ENCODE measurements at regions not wholly inside any gene's neighbourhood (a gene's known extent, or its start where the extent isn't known, plus 50 kb on each side); places are given as distances from the start of the nearest gene placed in this dataset.

DNA sequence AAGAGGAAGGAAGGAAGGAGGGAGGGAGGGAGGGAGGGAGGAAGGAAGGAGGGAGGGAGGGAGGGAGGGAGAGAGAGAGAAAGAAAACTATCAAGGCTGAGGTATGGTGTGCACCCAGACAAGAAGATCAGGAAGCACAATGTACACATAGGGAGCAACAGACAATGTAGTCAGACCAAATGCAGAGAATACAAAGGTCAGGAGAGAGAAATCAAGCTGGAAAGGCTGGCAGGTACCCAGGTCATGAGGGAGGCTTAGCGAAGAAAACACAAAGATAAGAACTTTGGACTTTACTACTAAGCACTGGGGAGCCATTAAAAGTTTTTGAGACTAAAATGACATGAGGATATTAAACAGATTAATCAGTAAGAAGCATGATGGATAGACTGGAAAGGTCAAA is 176.0 kb upstream of the TMCO5A start:
- no peak for DNase-seq (ENCODE audit: extremely low spot score)
- no peaks in the 10 kb centered on the region for H3K4me1 ChIP-seq
- no peak overlapping the region for H3K4me3 ChIP-seq
- no peaks in the 10 kb centered on the region for H3K27me3 ChIP-seq
- H3K9me3 ChIP-seq: no peaks in the 10 kb centered on the region
- TF ChIP-seq POLR2A (IDR thresholded peaks at IDR 0.05; ENCODE audit: low read depth) (no peak), POLR2AphosphoS5 (IDR thresholded peaks at IDR 0.05) (no peak), EP300 (IDR thresholded peaks at IDR 0.05) (no peak)
- TF ChIP-seq, protein P1, sequence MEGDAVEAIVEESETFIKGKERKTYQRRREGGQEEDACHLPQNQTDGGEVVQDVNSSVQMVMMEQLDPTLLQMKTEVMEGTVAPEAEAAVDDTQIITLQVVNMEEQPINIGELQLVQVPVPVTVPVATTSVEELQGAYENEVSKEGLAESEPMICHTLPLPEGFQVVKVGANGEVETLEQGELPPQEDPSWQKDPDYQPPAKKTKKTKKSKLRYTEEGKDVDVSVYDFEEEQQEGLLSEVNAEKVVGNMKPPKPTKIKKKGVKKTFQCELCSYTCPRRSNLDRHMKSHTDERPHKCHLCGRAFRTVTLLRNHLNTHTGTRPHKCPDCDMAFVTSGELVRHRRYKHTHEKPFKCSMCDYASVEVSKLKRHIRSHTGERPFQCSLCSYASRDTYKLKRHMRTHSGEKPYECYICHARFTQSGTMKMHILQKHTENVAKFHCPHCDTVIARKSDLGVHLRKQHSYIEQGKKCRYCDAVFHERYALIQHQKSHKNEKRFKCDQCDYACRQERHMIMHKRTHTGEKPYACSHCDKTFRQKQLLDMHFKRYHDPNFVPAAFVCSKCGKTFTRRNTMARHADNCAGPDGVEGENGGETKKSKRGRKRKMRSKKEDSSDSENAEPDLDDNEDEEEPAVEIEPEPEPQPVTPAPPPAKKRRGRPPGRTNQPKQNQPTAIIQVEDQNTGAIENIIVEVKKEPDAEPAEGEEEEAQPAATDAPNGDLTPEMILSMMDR (IDR thresholded peaks at IDR 0.05): no peak
- WGBS: 81% methylated on average over 1 of the region's 1 CpG
- no peaks in the 10 kb centered on the region for H3K36me3 ChIP-seq
- intact Hi-C loops (cut with DNase I): no loop called here
- no peak overlapping the region for H3K27ac ChIP-seq (replicated peaks in 1 of 4)

DNA sequence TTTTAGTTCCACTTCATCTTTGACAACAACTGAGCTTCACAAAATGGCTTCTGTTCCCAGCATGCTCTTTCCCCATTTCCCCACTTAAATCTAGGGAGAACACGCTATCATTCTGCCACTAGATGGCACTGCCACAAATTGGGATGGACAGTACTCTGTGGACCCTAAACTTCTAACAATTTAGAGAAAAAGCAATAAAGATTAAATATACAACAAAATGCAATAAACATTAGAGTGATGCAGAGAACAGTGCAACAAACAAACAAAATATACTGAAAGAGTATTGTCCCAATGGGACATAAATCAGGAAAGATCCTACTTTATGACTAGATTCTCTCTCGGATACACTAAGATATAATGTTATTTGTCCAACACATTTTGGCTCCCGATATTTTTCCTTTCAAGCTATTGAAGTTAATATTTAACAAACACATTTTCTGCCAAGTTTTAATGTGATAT is 169.7 kb upstream of the TMCO5A start:
- intact Hi-C loops (cut with DNase I): no loop called here
- Histone ChIP-seq H3K4me3 (no peak overlapping the region), H3K4me1 (no peaks in the 10 kb centered on the region), H3K9me3 (no peaks in the 10 kb centered on the region), H3K27ac (replicated peaks in 1 of 4) (no peak overlapping the region), H3K36me3 (no peaks in the 10 kb centered on the region), H3K27me3 (no peaks in the 10 kb centered on the region)
- WGBS: 59% methylated on average over 3 of the region's 3 CpGs
- DNase-seq (ENCODE audit: extremely low spot score): no peak
- TF ChIP-seq POLR2AphosphoS5 (IDR thresholded peaks at IDR 0.05) (no peak), EP300 (IDR thresholded peaks at IDR 0.05) (no peak)
- TF ChIP-seq, protein P1 (IDR thresholded peaks at IDR 0.05): peak; percentile 32 to 59 (median 52)

DNA sequence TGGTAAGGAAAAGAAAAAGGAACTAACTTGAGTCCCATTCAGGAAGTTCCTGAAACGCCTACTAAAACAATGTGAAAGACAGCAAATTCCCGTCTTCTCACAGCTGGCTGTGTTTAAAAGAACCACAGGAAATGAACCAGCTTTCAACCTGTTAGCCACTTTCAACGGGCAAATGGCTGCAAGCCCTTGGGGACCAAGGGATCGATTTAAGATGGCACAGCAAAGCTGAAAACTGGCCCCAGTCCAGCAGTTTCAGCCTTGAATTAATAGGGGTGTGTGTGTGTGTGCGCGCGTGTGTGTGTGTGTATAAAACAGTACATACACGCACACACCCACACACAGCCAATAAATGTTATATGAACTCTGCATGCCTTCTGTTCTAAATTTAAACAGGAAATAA is 168.7 kb upstream of the TMCO5A start:
- WGBS: 59% methylated on average over 8 of the region's 8 CpGs
- TF ChIP-seq, protein P1 (IDR thresholded peaks at IDR 0.05): no peak
- TF ChIP-seq POLR2AphosphoS5 (IDR thresholded peaks at IDR 0.05) (no peak), POLR2A (IDR thresholded peaks at IDR 0.05; ENCODE audit: low read depth) (no peak), EP300 (IDR thresholded peaks at IDR 0.05) (no peak)

DNA sequence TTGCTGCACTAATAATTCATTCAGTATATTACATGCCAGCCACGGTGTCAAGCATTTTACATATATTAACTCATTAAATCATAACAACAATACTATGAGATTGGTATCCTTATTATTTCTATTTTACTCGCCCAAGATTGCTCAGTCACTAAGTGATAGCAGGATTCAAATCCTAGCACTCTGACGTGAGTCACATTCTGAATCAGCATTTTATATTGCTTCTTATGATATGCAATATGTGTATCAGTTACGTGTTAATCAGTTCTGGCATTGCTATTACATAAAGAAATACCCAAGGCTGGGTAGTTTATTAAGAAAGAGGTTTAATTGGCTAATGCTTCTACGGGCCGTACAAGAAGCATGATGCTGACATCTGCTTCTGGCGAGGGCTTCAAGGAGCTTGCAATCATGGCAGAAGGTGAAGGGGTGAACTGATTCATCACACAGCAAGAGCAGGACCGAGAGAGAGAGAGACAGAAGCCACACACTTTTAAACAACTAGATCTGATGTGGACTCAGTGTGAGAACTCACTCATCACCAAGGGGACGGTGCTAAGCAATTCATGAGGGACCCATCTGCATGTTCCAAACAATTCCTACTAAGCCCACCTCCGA is 166.5 kb upstream of the TMCO5A start:
- Histone ChIP-seq H3K4me1 (no peaks in the 10 kb centered on the region), H3K36me3 (no peaks in the 10 kb centered on the region), H3K27me3 (no peaks in the 10 kb centered on the region), H3K27ac (replicated peaks in 1 of 4) (no peak overlapping the region), H3K9me3 (no peaks in the 10 kb centered on the region), H3K4me3 (no peak overlapping the region)
- TF ChIP-seq EP300 (IDR thresholded peaks at IDR 0.05): no peak
- TF ChIP-seq POLR2A (IDR thresholded peaks at IDR 0.05; ENCODE audit: low read depth): no peak
- TF ChIP-seq, protein P1 (IDR thresholded peaks at IDR 0.05): no peak
- TF ChIP-seq POLR2AphosphoS5 (IDR thresholded peaks at IDR 0.05): no peak
- 88% methylated on average over 10 of the region's 10 CpGs for WGBS
- no peak for DNase-seq (ENCODE audit: extremely low spot score)
- intact Hi-C loops (cut with DNase I): no loop called here

More for the DNA sequence above, 168.7 kb upstream of the TMCO5A start:
- Histone ChIP-seq H3K4me1 (no peaks in the 10 kb centered on the region), H3K27ac (replicated peaks in 1 of 4) (no peak overlapping the region), H3K36me3 (no peaks in the 10 kb centered on the region), H3K4me3 (no peak overlapping the region), H3K27me3 (no peaks in the 10 kb centered on the region), H3K9me3 (no peaks in the 10 kb centered on the region)
- no peak for DNase-seq (ENCODE audit: extremely low spot score)
- intact Hi-C loops (cut with DNase I): no loop called here

DNA sequence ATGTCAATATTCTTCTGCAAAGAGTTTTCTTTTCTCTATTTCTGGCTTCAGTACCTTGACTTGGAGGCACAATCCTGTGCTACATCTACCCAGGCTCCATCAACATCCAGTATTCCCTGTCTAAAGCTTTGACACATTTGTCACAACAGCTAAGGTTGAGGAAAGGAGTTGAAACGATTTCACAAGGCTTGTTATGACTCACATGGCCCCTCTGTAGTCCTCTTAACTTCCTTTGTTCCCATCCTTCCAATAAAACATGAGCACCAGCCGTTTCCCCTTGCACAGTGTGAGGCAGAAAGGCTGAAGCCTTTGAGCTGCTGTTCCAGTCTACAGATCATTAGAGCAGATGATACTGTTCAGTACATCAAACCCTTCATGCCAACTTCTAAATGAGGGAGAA is 163.0 kb upstream of the TMCO5A start:
- Histone ChIP-seq H3K4me3 (no peak overlapping the region), H3K36me3 (no peaks in the 10 kb centered on the region), H3K27me3 (no peaks in the 10 kb centered on the region), H3K4me1 (no peaks in the 10 kb centered on the region), H3K27ac (replicated peaks in 1 of 4) (no peak overlapping the region), H3K9me3 (no peaks in the 10 kb centered on the region)
- intact Hi-C loops (cut with DNase I): no loop called here
- 41% methylated on average over 2 of the region's 2 CpGs for WGBS
- DNase-seq (ENCODE audit: extremely low spot score): no peak
- TF ChIP-seq POLR2AphosphoS5 (IDR thresholded peaks at IDR 0.05) (no peak), POLR2A (IDR thresholded peaks at IDR 0.05; ENCODE audit: low read depth) (no peak), EP300 (IDR thresholded peaks at IDR 0.05) (no peak)
- TF ChIP-seq, protein P1 (IDR thresholded peaks at IDR 0.05): no peak
